ENCODE measurements at regions not wholly inside any gene's neighbourhood (a gene's known extent, or its start where the extent isn't known, plus 50 kb on each side); places are given as distances from the start of the nearest gene placed in this dataset.

DNA sequence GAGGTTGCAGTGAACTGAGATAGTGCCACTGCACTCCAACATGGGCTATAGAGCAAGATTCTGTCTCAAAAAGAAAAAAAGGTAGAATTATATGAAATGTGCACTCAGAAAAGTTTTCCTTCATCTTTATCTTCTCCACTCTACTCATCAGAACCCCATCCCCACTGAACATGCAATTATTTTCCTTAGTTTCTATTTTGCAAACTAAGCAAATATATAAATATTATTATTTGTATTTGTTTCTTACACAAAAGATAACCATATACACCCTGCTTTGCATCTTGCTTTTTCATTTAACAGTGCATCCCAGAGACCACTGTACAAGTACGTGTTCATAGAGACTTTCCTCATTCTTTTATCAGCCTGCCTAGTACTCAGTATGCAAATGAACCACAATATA is 68.0 kb upstream of the ACAN start:
- no peak for TF ChIP-seq CTCF (conservative IDR thresholded peaks at IDR 0.05; ENCODE audit: low read depth, low read length)
- TF ChIP-seq POLR2A (IDR thresholded peaks at IDR 0.05; ENCODE audit: low read depth, low read length) = no peak
- TF ChIP-seq MAZ (IDR thresholded peaks at IDR 0.05; ENCODE audit: borderline replicate concordance, low read depth, low read length) = no peak
- no peak for TF ChIP-seq RFX5 (IDR thresholded peaks at IDR 0.05; ENCODE audit: low read depth, low read length)
- TF ChIP-seq CHD1 (IDR thresholded peaks at IDR 0.05; ENCODE audit: low read depth, low read length) = no peak
- TF ChIP-seq FOS (IDR thresholded peaks at IDR 0.05; ENCODE audit: low read depth, low read length) = no peak
- TF ChIP-seq, protein P1, sequence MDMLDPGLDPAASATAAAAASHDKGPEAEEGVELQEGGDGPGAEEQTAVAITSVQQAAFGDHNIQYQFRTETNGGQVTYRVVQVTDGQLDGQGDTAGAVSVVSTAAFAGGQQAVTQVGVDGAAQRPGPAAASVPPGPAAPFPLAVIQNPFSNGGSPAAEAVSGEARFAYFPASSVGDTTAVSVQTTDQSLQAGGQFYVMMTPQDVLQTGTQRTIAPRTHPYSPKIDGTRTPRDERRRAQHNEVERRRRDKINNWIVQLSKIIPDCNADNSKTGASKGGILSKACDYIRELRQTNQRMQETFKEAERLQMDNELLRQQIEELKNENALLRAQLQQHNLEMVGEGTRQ (IDR thresholded peaks at IDR 0.05; ENCODE audit: low read depth, low read length) = no peak
- no peak for TF ChIP-seq SMC3 (IDR thresholded peaks at IDR 0.05; ENCODE audit: low read depth, low read length)
- no peak for TF ChIP-seq RAD21 (IDR thresholded peaks at IDR 0.05; ENCODE audit: low read length)
- TF ChIP-seq NFE2L2 (IDR thresholded peaks at IDR 0.05; ENCODE audit: low read depth, low read length) = no peak
- no peak for TF ChIP-seq CEBPB (IDR thresholded peaks at IDR 0.05; ENCODE audit: low read depth, low read length)

All from IMR-90 (cell line).